Esophagus squamous epithelium (tissue), 4 donors: ENCODE measurements at regions not wholly inside any gene's neighbourhood (a gene's known extent, or its start where the extent isn't known, plus 50 kb on each side); places are given as distances from the start of the nearest gene placed in this dataset.

Source experiments
- POLR2A ChIP-seq, 4 donors: fragments of 450-650 bp; IDR thresholded peaks; one replicate each; pipeline ENCODE4 v1.6.1; 2017; ENCODE audit warnings: antibody characterized with exemption in 4 of 4, mild to moderate bottlenecking in 4 of 4, moderate library complexity in 3 of 4
- TF ChIP-seq, protein P1 (sequence below), 6 experiments: fragments of 450-650 bp in 4 of 6; fragments of 200-600 bp in 2 of 6; sonication (generic) in 2 of 6; IDR thresholded peaks; one replicate each; pipeline ENCODE4 v1.5.1; 2016 to 2019; ENCODE audit warnings: antibody characterized with exemption in 6 of 6, mild to moderate bottlenecking in 4 of 6, moderate library complexity in 4 of 6

DNA sequence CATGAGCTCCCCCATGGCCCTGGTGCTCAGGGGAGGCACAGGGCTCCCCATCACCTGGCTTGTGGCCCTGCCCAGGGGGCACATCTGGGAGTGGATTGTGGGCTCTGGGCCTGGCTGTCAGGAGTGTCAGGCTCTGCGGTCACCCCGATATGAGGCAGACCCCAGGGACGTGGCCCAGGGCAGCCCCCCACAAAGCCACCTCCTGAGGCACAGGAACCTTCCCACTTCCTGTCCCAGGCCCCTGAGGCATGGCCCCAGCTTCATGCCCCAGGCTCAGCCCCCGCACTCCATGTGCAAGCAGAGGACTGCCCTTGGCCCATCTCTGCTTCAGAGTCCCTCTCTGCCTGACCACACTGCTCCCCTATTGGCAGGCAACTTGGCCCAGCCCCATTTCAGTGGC is 160.3 kb downstream of the PCTP start:
- TF ChIP-seq, protein P1, sequence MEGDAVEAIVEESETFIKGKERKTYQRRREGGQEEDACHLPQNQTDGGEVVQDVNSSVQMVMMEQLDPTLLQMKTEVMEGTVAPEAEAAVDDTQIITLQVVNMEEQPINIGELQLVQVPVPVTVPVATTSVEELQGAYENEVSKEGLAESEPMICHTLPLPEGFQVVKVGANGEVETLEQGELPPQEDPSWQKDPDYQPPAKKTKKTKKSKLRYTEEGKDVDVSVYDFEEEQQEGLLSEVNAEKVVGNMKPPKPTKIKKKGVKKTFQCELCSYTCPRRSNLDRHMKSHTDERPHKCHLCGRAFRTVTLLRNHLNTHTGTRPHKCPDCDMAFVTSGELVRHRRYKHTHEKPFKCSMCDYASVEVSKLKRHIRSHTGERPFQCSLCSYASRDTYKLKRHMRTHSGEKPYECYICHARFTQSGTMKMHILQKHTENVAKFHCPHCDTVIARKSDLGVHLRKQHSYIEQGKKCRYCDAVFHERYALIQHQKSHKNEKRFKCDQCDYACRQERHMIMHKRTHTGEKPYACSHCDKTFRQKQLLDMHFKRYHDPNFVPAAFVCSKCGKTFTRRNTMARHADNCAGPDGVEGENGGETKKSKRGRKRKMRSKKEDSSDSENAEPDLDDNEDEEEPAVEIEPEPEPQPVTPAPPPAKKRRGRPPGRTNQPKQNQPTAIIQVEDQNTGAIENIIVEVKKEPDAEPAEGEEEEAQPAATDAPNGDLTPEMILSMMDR (IDR thresholded peaks at IDR 0.05), result no peak
- TF ChIP-seq POLR2A (IDR thresholded peaks at IDR 0.05), result no peak
